HG02938 (cell line): ENCODE measurements at regions not wholly inside any gene's neighbourhood (a gene's known extent, or its start where the extent isn't known, plus 50 kb on each side); places are given as distances from the start of the nearest gene placed in this dataset.

Source experiments
- ATAC-seq: cut with Tn5 transposase; IDR thresholded peaks from one replicate; pipeline ENCODE4 v1.9.1; 2021; ENCODE audit warnings: mild to moderate bottlenecking, moderate library complexity; ENCODE audit not compliant: unreplicated experiment

GRCh38 chr12:78764913-78765312 is 99.7 kb upstream of the SYT1 start:
- ATAC-seq: no peak

GRCh38 chr12:78767264-78767981 is 97.2 kb upstream of the SYT1 start:
- ATAC-seq: no peak

- no peak for ATAC-seq
Measured at GRCh38 chr12:78778339-78778738, 86.2 kb upstream of the SYT1 start.

DNA sequence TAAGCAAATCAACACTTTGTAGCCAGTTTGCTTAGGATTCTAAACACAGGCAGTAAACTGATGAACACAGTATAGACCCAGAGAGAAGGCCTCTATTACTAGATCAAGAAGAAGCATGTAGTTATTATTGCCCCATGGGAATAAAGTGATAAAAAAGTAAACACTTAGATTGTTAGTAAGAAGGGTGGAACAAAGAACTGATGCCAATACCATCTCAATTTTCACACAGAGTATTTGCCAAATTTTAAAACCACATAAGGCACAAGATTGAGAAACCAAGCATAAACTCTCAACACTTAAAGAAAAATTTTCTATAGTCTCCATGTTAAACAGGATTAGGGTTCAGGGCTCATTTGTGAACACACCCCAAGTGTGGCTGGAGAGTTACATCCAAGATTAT is 77.0 kb upstream of the SYT1 start:
- no peak for ATAC-seq

DNA sequence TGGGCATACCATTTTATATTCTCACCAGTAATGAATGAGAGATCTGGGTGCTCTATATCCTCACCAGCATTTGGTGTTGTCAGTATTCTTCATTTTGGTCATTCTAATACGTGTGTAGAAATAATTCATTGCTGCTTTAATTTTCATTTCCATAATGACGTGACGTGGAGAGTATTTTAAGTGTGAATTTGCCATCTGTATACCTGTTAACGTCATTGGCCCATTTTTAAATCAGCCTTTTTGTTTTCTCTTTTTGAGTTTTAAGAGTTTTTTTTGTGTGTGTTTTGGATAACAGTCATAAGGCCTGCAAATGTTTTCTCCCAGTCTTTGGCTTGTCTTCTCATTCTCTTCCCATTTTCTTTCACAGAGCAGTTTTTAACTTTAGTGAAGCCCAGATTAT is 74.4 kb upstream of the SYT1 start:
- no peak for ATAC-seq

DNA sequence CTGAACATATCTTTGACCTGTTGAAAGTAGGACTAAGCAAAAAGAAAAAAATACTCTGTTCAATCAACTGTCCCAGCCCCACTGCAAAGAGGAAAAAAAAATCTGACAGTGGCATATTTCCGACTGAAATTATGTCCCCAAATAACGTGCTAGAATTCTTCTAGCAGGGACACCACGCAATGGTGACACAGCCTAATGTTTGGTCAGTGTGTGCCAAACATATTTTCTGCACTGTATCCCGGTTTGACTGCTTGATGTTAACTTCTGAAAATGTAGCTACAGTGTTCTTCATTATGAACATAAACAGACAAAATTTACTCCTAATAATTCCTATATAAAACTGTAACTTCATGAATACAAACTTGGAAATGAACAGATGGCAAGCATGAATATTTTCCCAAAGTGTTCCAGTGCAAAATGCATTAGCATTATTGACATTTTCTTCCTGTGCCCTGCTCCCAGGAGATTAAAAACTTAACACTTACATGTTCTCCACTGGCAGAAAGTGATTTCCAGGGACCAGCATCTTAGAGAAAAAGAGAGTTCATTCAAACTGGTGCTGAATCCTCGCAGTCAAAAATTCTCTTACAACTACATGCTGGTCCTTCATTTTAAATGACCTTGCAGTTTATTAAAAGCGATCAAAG is 72.4 kb upstream of the SYT1 start:
- no peak for ATAC-seq

DNA sequence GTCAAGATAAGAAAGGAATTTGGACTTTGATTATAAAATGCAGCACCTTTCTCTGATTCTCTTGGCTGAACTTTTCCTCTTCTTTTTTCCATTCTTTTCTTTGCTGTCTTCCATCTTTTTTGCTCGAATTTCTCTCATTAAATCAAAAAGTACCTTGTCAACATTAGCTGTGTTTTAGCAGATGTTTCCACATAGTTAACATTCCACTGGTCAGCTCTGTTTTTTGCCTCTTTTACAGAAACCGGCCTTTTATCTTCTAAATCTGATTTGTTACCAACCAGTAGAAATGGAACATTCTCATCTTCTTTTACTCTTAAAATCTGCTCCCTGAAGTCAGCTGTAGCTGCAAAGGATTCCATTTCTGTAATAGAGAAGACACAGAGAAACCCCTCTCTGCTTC is 71.1 kb upstream of the SYT1 start:
- no peak for ATAC-seq

DNA sequence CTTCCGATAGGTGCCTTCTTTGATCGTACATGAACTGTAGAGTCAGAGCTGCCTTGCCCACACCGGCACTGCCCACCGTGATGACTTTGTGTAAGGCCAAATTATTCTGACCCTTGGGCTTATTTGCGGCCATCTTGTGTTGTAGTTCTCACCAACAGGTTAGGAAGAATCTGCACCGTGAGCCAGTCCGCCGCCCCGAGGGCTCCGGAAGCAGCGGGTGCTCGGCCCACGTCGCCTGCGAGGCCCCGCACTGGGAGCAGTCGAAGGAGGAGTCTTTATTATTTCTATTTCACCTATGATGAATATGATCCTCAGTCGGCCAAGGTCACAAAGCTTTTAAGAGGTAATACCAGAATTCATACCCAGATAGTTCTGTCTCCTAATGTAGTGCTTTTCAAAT is 70.6 kb upstream of the SYT1 start:
- ATAC-seq: no peak

GRCh38 chr12:78795934-78796445 is 68.6 kb upstream of the SYT1 start:
- ATAC-seq: no peak

GRCh38 chr12:78797196-78797931 is 67.2 kb upstream of the SYT1 start:
- no peak for ATAC-seq

DNA sequence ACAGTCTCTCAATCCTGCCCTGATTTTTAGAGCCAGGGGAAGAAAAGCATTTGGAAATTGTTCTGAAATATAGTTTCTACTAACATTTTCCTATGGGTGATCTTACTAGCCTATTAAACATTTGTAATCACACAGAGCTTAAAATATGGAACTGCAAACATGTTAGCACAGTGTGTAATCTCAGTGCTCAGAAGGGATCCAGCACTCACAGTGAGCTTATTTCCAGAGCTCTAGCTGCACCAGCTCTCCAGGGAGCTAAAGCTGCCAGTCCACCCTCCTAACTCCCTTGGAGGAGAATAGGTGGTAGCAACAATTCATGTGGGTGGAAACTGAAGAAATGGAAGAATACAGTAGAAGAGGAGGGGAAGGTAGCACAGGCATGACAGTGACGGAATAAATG is 64.9 kb upstream of the SYT1 start:
- ATAC-seq: no peak

DNA sequence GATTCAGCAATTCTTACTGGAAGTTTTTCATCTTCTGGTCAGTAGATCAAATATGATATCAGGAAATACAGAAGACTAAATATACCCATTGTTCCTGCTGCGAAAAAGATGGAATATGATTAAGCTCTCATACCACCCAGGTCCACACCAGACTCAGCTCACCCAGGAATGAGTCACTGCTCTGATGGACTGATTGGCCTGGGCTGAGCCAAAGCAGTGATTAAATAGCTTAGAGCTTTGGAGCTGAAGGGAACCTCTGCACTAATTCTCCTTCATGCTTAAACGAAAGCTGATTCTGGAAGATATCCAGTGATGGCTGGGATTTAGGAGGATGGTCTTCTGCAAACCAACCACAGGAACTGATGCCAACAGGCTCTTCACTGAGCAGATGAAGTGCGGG is 62.0 kb upstream of the SYT1 start:
- no peak for ATAC-seq

- ATAC-seq: no peak
Measured at GRCh38 chr12:78804262-78804661, 60.3 kb upstream of the SYT1 start.
